DMS79 (cell line): ENCODE measurements at regions not wholly inside any gene's neighbourhood (a gene's known extent, or its start where the extent isn't known, plus 50 kb on each side); places are given as distances from the start of the nearest gene placed in this dataset.

Source experiments
- DNase-seq: peaks from one replicate; lab custom pipeline; 2025; lab: John Stamatoyannopoulos, UW

DNA sequence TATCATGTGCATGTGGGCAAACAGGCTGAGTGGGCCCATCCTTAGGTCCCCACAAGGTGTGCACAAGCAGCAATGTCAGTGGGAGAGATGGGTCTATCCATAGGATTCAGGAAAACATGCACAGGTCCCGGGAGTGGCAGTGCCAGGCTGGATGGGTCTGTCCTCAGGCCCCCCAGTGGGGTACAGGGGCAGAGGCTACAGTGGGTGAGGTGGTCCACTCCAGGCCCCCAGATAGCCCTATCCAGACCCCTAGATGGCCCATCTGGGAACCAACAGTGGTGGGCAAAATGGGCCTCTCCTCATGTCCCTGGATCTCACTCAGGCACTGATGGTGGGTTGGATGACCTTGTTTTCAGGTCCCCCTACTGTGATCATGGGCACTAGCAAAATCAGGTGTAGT lies 277.8 kb upstream of the SYT1 start:
- no peak for DNase-seq

DNA sequence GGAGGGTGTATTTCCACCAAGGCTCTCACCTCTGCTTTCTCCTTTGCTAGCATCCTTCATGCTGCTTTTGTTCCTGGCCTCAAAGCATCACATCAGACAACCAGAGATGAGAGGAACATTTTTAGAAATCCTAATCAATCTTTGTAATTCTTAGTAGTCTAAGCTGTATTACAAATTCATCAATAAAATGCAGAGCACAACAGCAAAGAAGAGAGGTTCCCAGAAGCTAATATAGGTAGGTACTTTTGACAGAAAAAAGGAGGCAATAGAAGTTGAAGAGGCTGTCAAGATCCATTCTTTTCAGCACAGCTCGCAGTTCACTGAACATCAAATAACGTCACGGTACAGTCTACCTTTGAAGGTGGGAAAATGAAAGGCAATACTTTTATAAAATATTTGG lies 265.2 kb upstream of the SYT1 start:
- DNase-seq: no peak

DNA sequence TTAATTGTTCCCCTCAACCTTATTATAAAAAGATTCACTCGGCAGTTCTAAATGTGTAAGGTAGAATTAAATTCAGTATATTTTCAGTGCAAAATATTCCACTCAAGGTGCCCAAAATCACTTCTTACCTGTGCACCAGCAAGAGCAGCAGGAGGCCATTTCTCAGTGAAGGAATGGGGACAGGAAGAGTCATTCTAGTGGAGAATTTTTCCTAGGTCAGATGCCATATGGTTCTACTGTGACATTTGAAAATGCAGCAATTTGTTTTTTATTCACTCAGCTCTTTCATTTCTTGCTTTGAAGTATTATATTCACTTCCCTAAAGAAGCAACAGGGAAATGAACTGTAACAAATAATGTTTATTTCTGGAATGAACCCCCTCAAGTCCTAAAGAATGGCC lies 264.0 kb upstream of the SYT1 start:
- DNase-seq: no peak

DNA sequence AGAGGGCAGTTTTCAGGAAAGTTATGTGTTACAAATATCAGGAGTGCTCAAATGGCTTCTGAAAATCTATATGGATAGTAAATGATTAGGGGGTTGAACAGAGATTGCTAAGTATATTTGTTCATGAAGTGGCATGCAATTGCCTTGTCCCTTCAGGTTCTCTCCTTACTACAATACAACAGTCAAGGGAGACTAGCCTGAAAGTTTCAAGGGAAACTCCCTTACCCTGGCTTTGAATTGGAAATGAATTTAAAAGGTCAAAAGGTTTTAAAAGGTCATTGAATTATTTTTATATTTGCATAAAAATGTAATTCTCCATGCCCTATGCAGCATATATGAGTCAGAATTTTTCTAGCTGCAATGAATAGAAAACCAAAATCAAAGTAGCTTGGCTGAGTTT lies 253.1 kb upstream of the SYT1 start:
- no peak for DNase-seq

DNA sequence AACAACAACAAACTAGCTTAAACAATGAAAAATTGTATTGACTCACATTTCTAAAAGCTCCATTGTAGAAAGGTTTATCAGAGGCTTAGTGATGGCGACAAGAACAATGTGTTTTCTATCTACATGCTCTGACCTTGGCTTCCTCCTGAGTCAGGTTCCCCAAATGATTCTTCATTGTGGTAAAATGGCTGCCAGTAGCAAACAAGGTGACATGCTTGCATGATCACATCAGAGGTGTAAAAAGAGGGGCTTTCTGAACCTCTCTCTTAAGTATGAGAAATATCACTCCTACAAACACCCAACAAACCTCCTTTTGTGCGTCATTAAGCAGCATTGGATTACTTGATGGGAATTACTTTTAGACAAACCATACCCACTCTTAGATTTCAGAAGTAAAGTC lies 252.4 kb upstream of the SYT1 start:
- DNase-seq: no peak

DNA sequence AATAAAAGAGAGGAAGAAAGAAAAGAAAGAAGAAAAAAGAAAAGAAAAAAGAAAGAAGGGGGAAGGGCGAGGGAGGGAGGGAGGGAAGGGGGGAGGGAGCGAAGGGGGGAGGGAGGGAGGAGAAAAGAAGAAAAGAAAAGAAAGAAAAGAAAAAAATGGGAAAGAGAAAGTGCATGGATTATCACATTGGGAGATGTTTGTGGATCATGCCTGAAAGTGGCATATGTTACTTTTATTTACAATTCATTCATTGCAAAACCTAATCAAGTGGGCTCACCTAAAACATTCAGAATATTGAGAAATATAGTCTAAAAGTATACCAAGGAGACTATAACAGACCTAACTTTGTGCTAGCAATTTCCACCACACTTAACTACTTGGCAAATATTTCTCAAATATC lies 246.9 kb upstream of the SYT1 start:
- no peak for DNase-seq

DNA sequence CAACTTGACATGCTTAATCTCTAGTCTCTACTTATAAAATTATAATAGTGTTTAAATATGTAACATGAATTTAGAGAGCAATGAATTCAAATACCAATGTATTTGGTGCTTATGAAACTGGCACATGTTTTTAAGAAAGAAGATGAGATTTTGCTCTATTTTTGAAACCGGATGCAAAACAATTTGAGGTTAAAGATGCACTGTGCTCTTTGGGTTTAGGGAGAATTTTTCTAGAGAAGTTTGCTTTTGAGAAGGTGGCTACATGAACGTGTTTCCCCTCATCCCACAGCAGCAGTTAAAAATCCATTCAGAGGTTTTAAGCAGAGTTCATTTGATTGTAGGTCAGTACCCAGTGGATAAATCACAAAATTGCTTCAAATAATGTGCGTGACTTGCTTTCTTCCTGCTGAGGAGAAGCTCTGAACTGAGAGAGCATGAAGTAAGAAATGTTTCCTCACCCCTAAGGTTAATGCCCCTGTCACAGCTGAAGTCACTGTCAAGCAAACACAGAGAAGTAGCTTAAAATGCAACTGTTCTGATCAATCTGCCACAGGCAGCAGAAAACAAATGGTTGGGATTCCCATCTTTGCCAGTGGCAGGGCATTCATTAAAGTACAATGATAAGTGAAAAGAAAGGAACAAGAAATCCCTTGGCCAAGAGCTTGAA lies 241.9 kb upstream of the SYT1 start:
- no peak for DNase-seq

DNA sequence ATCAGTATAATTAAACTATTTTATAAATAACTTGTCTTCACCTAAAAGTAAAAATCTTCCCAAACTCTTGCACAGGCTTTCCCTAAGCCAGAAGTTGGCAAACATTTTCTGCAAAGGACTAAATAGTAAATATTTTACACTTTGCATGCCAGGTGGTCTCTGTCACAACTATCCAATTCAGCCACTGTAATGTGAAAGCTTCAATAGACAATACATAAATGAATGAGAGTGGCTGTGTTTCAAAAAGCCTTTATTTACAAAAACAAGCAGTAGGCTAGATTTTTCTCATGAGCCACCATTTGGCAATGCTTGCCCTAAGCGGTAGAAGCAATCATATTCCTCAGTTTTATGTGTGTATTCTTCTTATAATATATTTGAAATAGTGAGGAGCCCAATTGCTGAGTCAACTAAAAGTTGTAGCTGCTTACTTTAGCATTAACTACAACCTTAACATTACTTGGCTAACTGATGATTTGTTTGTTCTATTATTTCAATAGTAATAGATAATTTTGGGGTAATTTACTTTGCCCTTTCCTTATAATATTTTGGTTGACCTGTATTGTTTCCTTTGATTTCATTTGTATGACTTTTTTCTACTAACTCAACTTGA lies 236.0 kb upstream of the SYT1 start:
- no peak for DNase-seq

DNA sequence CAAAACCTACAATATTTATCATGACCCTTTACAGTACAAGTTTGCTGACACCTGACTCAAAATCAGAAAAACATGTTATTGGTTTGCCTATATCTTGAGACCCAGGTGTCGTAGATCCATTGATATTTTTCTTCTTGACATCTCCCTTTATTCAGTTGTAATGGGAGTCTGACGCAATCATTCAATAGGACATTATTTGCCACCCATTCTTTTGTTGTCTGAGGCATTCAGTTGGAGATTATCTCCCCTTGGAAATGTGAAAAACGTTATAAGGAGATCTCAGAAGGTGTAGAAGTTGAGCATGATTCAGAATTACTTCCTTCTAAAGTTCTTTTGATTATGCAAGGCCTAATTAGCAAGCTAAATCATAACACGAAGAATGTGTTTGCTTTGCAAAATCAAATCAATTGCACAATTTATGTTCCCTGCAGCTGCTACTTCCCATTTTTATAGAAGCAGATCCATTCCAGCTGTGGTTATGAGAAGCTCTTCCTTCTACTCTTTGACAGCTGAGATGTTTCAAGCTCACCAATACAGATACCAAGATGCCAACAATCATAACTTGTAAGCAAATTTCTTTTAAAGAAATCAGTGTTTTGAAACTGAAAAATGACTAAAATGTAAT lies 228.2 kb upstream of the SYT1 start:
- DNase-seq: no peak

DNA sequence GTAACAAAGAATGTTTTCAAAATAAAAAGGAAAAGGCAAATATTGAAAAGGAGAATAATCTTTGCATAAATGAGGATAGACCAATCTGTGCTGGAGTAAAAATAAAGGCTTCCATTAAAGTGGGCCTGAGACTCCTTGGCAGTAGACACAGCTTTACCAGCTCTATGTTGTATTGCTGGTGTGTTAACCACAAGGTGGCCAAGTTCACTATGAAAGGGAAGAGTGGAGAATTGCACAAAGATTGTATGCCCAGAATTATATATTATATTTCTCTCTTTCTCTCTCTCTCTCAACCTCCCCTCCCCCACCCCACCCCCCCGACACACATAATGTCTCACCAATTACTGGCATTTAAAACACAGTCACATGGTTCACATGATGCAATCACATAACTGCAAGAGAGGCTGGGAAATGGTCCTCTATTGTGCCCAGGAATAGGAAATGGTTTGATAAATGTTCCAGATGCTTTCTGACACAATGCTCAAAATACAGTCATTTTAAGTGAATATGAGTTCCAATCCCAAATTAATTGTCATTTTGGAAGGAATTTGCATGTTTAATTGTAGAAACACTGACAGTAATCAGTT lies 222.6 kb upstream of the SYT1 start:
- no peak for DNase-seq

DNA sequence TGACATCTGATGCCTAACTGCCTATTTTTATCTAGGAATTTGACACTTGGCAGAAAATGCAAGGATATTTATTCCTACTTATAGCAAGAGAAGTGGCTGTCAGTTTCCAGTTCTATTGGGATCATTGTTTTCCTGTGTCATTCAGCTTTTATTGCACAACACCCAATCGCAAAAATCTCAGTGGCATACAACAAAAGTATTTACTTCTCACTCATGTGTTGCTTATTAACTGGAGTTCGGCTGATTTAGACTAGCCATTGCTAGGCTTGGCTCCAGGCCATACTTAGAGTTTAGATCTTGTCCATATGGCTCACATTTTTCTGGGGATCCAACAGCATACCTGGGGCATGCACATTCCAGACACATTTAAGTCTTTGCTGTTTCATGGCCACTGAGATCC lies 218.6 kb upstream of the SYT1 start:
- DNase-seq: no peak

DNA sequence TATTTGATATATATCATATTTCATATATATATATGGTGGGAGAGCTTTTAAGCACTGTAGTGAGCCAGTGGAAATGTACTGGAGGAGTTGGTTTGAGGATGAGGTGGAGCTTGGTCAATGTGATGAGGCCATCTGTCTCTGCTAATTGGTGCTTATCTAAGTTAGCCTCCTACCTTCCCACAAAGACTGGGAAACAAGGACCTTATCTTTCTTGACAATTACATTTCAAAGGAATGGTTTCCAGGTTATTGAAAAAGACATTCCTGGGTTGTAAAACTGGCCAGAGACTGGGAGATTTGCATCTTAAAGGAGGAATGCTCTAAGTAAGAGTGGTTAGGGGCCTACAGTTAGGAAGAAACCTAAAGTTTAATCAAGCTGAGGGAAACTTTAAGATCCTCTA lies 212.8 kb upstream of the SYT1 start:
- no peak for DNase-seq

DNA sequence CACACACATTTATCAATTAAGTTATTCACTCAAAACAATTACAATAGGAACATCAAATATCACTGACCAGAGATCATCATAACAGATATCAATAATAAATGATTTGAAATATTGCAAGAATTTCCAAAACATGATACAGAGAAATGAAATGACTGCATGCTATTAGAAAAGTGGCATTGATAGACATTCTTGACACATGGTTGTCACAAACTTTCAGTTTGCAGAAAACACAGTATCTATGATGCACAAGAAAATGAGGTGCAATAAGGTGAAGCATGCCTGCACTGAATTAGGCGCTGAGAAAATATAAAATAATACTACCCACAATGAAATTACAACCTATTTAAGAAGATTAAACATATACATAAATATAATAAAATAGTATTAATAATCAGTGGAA lies 198.0 kb upstream of the SYT1 start:
- no peak for DNase-seq

DNA sequence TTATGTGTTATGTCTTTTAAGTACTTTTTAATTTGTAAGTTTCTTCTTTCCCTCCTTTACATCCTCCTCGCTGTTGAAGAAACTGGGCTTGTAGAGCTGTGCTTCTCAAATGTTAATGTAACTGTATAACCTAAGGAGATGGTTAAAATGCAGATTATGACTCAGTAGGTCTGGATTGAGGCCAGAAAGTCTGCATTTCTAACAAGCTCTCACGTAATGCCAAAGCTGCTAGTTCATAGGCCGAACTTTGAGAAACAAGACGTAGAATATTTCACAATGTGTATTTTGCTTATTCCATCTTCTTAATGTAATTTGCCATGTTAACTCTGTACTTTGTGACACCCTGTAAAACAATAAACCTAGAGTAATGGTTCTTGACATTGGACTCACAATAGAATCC lies 193.3 kb upstream of the SYT1 start:
- DNase-seq: no peak

DNA sequence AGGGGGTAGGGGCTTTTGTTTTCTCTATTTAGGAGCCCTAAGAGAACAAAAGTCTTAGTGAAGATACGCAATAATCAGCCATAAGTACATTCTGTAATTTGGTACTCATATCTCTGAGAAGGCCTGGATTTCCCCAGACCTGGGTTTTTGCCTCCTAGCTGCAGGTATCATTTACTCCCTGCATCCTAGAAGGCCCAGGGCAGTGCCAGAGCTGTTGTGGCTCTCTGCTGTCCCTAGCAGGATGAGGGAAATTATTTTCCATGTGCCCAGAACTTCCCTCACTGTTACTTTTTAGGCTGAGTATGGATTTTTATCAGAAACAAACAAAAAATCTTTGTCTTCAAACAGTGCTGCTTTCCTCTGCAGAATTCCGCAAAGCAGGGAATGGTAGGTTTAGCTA lies 192.5 kb upstream of the SYT1 start:
- no peak for DNase-seq

DNA sequence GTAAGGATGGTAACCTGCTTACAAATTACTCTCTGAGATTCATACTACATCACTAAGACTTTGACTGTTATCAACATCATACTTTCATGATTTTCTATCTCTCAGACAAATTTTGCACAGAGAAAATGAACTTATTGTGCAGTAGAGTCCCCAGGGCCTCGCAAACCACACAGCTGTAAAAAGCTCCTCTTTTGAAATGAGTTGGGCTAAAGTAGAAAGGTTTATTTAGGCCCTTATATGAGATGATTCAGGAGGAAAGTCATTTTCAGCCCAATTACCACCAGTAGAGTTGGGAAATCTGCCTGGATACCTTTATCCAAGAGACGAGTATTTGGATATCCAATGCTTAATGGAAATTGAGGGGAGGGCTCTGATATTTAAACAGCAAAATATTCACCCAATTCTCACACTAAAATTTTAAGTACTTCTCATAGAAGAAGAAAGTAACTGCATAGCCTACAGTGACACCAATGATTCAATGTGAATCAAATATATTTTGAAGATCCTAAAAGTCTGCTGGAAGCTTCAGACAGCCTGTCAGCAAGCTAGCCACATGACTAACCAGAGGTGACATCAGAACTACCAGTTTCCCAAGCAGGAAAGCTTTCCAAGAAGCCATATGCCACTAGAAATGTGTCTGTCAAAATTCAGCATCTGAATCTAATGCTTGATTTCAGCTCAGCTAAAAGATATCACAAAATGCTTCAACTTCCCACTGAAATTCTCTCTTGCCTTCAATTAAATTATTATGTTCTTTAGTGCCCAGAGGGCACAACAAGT lies 190.1 kb upstream of the SYT1 start:
- DNase-seq: no peak

DNA sequence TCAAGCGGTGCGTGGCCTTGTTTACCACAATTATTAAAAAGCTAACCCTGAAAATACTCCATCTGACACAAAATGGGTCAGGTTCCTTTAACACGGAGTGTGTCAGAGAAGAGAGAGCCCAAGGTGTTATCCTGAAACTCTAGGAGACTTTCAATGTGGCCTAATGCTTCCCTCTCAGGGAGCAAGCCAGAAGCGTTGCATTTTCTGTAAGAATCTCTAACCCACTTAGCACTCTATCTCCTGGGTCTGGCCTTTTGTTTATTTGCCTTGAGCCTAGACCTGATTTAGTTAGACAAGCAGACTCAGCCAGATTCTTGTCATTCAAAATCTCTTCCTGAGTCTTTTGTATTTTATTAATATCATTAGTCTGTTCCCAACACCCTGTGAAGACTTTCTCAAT lies 184.0 kb upstream of the SYT1 start:
- no peak for DNase-seq

DNA sequence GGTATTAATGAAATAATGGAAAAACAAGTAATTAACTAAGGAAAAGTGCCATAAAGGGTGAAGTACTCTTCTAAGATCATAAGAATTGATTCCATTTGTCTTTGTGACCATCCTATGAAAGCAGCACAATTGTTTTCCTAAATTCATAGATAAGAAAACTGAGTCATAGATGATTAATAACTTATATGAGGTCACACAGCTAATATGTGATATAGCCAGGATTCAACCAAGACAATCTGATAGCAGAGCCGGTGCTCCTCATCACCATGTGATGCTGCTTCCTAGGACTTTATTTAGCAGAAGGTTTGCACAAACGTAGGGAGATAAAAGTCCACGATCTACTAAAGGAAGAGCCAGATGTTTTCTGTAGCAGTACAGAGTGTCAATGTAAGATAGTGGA lies 181.5 kb upstream of the SYT1 start:
- DNase-seq: no peak

DNA sequence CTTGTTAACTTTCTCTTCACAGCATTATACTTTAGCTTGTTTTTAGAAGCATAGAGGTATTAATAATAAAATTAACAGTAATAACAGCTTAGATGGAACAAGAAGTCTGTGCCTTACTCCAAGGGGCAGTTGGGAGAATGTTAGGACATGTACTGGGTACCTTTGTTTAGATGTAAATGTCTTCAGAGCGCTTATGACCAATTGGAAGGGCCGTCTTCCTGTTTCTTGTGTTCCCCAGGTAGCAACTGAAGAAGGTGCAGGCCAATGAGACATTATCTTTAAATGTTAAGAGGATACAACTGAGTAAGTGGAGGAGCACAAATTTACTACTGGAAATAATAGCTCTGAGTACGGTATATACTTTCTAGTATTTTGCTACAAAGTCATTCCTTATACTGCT lies 180.9 kb upstream of the SYT1 start:
- DNase-seq: no peak

DNA sequence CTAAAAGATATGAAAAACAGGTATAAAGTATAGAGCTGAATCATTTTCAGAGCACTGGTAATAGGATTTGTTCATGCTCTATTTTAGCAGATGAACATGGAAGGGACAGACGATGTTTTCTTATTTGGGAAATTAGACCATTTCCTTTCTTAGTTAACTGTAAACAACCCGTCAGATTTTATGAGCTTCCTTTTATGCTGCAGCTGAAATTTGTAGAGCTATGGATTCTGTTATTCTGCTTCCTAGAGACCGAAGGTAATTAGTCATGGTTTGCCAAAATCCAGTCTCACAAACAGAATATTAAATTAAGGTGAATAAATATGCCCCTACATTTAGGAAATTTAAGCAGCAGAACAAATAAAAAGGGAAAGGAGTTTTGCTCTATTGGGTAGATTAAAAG lies 180.2 kb upstream of the SYT1 start:
- DNase-seq: no peak

DNA sequence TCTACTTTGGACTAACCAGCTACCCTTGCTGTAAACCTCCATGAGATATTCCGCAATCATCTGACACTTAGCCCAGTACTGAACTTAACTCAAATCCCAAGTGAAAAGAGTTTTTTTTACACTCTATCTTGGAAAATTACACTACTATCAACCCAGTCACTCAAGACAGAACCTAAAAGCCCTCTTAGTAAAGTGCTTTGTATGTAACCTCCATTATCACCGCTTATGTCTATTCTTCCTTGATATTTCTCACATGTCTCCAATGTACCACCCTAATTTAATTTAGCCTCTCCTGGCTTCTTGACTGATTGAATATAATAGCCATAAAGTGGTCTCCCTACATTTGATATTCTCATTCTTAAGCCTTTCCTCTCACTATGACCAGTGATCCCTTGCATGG lies 168.8 kb upstream of the SYT1 start:
- no peak for DNase-seq

DNA sequence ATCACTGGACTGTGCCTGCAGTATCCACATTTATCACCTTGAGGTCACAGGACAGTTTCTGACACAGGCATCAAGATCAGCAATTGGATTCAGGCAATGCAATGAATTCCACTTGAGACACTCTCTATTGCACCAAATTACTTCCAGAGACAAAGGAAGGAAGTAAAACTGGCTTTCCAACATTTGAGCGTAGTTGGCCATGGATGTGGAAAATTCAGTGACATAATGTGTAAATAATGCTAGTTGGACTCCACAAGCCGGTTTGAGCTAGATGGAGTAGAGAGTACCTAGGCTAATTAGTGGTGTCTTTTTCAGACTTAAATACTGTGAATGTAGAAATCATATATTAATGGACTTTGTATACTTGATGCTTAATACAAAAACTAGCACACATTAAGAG lies 168.3 kb upstream of the SYT1 start:
- no peak for DNase-seq
